Left cardiac atrium (tissue), 4 donors: ENCODE measurements at regions not wholly inside any gene's neighbourhood (a gene's known extent, or its start where the extent isn't known, plus 50 kb on each side); places are given as distances from the start of the nearest gene placed in this dataset.

ENCODE experiments used
- ATAC-seq, 2 donors: fragments of 200-7000 bp; cut with Tn5 transposase; one replicate each; pipeline ENCODE4 v1.9.1; 2020; ENCODE audit warnings: mild to moderate bottlenecking in 2 of 2, moderate library complexity in 2 of 2
- DNase-seq: peaks from one replicate; pipeline ENCODE4 v3.0.0-alpha.2; 2020
- intact Hi-C, 2 donors: fragments of 100-400 bp; cut with DNase I; formaldehyde crosslinking; loops; one replicate each; pipeline versions ENCODE4 v1.14.1 to v1.15.1; 2022 to 2023
- donor health status: DM: no; HTN: yes; CAD: no.
- donor health status: DM: no; HTN: yes; CAD: no; lungs with severe emphysema.
- donor health status: DM: yes; HTN: yes; CAD: no.
- donor health status: Dilated cardiomyopathy.

GRCh38 chr13:109483284-109483683 lies 303.1 kb downstream of the IRS2 start:
- DNase-seq (no peak), ATAC-seq (peak in 1 of 2 donors; percentile 39)
- intact Hi-C loops: loop anchor here in 1 of 2 donors (5.0 kb wide), 1 partner anchor 64 kb away; no protein-coding TSS in a partner anchor

- intact Hi-C loops: loop anchor here in 1 of 2 donors (5.0 kb wide), 1 partner anchor 66 kb away; no protein-coding TSS in a partner anchor
- ATAC-seq (no peak), DNase-seq (no peak)
Measured at GRCh38 chr13:109481040-109481439, 305.3 kb downstream of the IRS2 start.

GRCh38 chr13:109480011-109480955 lies 306.1 kb downstream of the IRS2 start:
- intact Hi-C loops: loop anchor here in 1 of 2 donors (5.0 kb wide), 1 partner anchor 67 kb away; no protein-coding TSS in a partner anchor
- DNase-seq: peak; percentile 34
- peak; percentile 69 to 86 for ATAC-seq

- ATAC-seq (no peak), DNase-seq (no peak)
- intact Hi-C loops: no loop called here
Measured at GRCh38 chr13:109479534-109479933, 306.8 kb downstream of the IRS2 start.

- no peak for ATAC-seq
- no peak for DNase-seq
- intact Hi-C loops: no loop called here
Measured at GRCh38 chr13:109476001-109476400, 310.4 kb downstream of the IRS2 start.

GRCh38 chr13:109468123-109468522 lies 318.3 kb downstream of the IRS2 start:
- ATAC-seq (no peak), DNase-seq (no peak)
- intact Hi-C loops: no loop called here

- no peak for ATAC-seq
- DNase-seq: no peak
- intact Hi-C loops: no loop called here
Measured at GRCh38 chr13:109465148-109465547, 321.2 kb downstream of the IRS2 start.

- intact Hi-C loops: no loop called here
- DNase-seq (no peak), ATAC-seq (no peak)
Measured at GRCh38 chr13:109454167-109454917, 332.0 kb downstream of the IRS2 start.

GRCh38 chr13:109451726-109452125 lies 334.7 kb downstream of the IRS2 start:
- DNase-seq (no peak), ATAC-seq (no peak)
- intact Hi-C loops: no loop called here

- no peak for ATAC-seq
- intact Hi-C loops: no loop called here
- no peak for DNase-seq
Measured at GRCh38 chr13:109448629-109449028, 337.8 kb downstream of the IRS2 start.

GRCh38 chr13:109447667-109448066 lies 338.7 kb downstream of the IRS2 start:
- ATAC-seq (no peak), DNase-seq (no peak)
- intact Hi-C loops: no loop called here

- no peak for ATAC-seq
- DNase-seq: no peak
- intact Hi-C loops: no loop called here
Measured at GRCh38 chr13:109440320-109440719, 346.1 kb downstream of the IRS2 start.

- ATAC-seq: no peak
- no peak for DNase-seq
- intact Hi-C loops: no loop called here
Measured at GRCh38 chr13:109439813-109440212, 346.6 kb downstream of the IRS2 start.

- DNase-seq (no peak), ATAC-seq (no peak)
- intact Hi-C loops: no loop called here
Measured at GRCh38 chr13:109436841-109437240, 349.5 kb downstream of the IRS2 start.

- intact Hi-C loops: no loop called here
- no peak for ATAC-seq
- DNase-seq: no peak
Measured at GRCh38 chr13:109436055-109436622, 350.2 kb downstream of the IRS2 start.

- intact Hi-C loops: no loop called here
- ATAC-seq (no peak), DNase-seq (no peak)
Measured at GRCh38 chr13:109431217-109431616, 355.2 kb downstream of the IRS2 start.

- ATAC-seq (no peak), DNase-seq (no peak)
- intact Hi-C loops: no loop called here
Measured at GRCh38 chr13:109428146-109428545, 358.2 kb downstream of the IRS2 start.

GRCh38 chr13:109427695-109428094 lies 358.7 kb downstream of the IRS2 start:
- ATAC-seq: no peak
- intact Hi-C loops: no loop called here
- DNase-seq: no peak

GRCh38 chr13:109427148-109427547 lies 359.2 kb downstream of the IRS2 start:
- DNase-seq (no peak), ATAC-seq (no peak)
- intact Hi-C loops: no loop called here

GRCh38 chr13:109426690-109426990 lies 359.7 kb downstream of the IRS2 start:
- DNase-seq (no peak), ATAC-seq (no peak)
- intact Hi-C loops: no loop called here
